DMS53 treated with DMSO at 0.1 percent for 48 hours (cell line): ENCODE measurements at regions not wholly inside any gene's neighbourhood (a gene's known extent, or its start where the extent isn't known, plus 50 kb on each side); places are given as distances from the start of the nearest gene placed in this dataset.
"Not testable (repeated sequence)": the region's sequence is repeated elsewhere in the genome, so short reads cannot be mapped to it uniquely, and the experiment has no call there.

ENCODE experiments used
- DNase-seq: peaks from one replicate; lab custom pipeline; 2025; ENCODE audit not compliant: unreplicated experiment; lab: John Stamatoyannopoulos, UW

DNA sequence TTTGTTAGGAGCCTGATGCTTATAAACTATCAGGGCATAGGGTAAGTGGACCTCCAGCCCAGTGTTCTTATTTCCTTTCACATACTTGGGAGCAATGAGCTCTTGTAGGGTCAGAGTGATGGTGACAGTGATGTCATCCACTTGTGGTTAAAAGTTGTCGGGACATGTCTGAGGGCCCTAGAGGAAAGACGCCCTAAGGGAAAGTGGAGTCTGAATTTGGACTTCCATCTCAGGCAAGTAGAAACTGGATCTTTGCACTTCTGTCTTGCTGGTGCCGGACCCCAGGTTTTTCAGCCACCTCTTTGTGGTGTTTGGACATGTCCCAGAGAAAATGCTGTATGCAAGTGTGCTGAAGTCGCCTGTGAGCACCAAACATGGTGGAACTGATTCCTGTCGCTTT is 900.5 kb downstream of the C6orf118 start:
- DNase-seq: no peak

DNA sequence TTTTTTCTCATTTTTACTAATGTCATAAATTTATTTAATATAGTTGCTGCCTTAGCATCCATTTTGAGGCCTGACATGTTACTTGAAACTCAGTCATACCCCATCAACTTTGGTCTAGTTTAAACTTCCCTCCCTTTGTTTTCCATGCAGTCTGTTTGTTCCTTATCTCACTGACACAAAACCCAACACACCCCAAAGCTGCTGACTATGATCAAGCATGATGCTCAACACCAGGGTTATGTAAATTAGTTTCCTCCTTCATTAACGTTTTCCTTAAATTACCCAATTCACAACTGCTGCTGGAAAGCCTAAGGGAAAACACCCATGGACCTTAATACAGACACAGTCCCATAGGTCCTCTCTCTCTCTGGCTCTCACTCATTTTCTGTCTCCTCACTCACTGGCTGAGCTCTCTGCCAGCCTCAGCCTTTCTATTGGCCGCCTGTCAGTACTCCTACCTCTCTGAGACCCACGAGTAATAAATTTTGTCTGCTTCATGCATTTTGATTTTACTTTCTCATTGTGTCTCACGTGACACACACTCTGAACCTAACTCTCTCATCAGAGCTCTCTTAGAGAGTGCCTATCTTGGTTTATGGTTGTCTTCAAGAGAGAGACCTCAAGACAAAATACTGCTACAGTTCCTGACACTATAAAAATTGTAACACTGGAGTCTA is 904.5 kb downstream of the C6orf118 start:
- DNase-seq: no peak

DNA sequence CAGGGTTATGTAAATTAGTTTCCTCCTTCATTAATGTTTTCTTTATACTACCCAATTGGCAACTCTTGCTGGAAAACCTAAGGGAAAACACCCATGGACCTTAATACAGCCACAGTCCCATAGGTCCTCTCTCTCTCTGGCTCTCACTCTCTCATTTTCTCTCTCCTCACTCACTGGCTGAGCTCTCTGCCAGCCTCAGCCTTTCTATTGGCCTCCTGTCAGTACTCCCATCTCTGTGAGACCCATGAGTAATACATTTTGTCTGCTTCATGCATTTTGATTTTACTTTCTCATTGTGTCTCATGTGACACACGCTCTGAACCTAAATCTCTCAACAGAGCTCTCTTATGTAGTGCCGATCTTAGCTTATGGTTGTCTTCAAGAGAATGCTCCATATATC is 907.5 kb downstream of the C6orf118 start:
- DNase-seq: no peak

DNA sequence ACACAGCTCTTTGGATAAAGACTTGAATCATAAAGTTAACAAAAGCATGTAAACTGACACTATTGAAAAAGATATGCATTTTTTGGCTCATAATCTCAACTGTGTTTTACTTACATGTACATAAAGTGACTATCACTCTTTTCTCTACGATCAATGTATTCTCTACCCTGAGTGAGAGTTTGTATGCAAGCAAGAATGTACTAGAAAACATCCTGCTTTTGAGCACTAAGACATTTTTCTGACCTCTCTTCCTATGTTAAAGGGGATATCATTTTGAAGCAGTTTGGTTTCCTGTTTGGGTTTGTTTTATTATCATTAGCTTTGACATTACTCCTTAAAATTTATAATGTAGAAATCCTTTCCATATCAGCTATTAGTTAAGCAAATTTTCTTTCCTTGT is 910.8 kb downstream of the C6orf118 start:
- no peak for DNase-seq

GRCh38 chr6:164396071-164397047 is 913.0 kb downstream of the C6orf118 start:
- DNase-seq: no peak

- no peak for DNase-seq
These were observed 929.6 kb downstream of the C6orf118 start for GRCh38 chr6:164379795-164380194.

DNA sequence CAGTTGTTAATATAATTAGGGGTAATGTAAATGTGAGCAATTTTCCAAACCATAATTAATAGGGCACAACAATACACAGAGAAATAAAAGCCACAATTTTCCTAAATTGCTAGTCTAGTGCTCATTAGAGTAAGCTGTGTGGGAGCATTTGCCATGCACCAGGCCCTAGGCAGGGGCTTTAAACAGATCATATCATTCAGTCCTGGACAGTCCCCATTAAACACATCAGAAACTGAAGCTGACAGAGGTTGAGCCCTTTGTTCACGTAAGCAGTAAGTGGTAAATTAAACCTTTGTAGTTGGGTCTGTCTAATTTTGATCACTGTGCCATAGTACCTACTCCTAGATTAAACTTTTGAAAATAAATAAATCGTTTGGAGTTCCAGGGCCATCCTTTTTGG is 931.1 kb downstream of the C6orf118 start:
- no peak for DNase-seq

- no peak for DNase-seq
These were observed 932.0 kb downstream of the C6orf118 start for GRCh38 chr6:164377348-164377918.

DNA sequence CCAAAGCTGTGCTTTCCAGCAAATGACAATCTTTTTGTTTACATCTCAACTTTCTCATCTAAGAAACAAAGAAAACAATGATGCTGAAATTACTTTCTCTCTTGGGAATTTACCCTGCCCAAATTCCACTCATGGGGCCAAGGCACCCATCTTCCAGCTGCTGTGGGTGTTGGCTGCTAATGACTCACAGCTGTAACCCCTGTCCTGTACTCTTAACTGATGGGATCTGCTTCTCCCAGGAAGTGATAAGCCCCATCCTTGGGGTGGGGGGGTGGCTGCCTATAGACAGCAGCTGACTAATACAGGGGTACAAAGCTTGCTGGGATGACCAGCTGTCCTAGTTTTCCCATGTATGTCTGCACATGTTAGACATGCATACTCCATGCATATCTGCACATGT is 938.6 kb downstream of the C6orf118 start:
- no peak for DNase-seq

GRCh38 chr6:164359441-164359840 is 944.9 kb downstream of the QKI start:
- no peak for DNase-seq

DNA sequence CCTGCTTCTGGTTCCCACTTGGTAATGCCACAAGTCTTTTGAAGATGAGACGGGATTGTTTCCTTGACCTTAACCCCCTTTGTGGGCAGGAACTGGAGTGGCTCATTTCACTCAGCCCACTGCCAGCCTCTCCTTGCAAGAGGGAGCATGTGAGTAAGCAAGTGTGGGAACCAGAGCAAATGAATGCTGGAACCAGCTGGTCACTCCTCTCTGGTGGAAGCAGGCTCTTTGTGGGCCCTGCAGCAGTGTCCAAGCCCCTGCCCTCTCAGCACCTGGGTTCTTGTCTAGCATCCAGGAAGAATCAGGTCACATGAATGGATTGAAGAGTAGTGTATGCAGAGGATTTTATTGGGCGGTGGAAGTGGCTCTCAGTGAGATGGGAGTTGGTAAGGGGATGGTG is 944.5 kb downstream of the QKI start:
- DNase-seq: no peak

- DNase-seq: no peak
These were observed 942.3 kb downstream of the QKI start for GRCh38 chr6:164356814-164357213.

- DNase-seq: no peak
These were observed 932.9 kb downstream of the QKI start for GRCh38 chr6:164347455-164347854.

DNA sequence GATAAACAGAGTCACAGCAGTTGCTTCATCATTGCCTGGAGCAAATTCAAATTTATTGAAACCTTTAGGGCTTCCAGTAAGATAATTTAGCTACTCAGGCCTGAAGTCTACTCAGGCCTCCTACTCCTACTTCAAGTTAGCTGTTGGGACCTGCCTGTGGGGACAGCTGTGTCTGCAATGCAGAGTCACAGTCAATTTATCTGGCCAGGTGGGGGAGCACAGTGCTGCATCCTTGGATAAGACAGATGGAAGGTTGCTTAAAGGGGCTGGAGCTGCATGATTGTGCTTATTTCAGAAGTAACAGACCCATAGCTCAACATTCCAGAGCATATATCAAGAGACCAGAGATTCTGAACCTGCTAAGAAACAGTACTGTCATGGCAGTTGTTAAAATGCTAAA is 932.1 kb downstream of the QKI start:
- DNase-seq: no peak

DNA sequence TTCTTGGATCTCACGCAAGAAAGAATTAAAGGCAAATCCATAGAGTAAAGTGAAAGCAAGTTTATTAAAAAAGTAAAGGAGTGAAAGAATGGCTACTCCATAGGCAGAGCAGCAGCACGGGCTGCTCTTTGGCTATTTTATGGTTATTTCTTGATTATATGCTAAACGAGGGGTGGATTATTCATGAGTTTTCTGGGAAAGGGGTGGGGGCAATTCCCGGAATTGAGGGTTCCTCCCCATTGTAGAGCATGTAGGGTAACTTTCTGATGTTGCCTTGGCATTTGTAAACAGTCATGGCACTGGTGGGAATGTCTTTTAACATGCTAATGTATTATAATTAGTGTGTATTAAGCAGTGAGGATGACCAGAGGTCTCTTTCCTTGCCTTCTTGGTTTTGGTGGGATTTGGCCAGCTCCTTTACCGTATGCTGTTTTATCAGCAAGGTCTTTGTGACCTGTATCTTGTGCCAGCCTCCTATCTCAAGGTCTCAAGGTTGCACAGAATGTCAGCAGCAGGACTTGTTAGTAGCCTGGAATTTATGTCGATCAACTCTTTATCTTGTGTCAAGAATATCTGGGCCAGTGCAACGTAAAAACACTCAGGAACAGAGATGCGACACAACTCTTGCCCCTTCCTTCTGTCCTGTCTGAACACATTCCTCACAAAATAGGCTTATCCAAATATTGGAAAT is 931.4 kb downstream of the QKI start:
- DNase-seq: no peak

GRCh38 chr6:164345327-164345726 is 930.8 kb downstream of the QKI start:
- no peak for DNase-seq

DNA sequence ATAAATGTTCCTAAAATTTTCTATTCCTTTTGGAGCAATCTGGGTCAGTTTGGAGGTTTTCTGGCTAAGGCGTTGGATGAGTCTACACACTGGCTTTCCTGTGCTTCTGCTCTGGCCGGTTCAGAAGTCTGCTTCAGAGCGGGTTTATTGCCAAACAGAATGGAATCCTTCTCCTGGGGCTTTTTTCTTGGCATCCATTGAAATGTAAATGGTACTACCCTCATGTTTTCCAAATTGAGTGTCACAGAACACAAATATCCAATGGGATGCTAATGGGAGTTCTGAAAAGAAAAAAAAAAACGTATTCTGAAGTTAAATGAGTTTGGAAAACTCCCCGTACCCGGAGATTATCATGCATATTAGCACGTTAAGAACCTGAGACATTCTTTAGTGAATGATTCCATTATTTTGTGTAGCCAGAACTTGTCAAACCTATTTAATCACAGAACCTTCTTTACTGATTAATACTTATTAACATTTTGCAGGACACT is 930.3 kb downstream of the QKI start:
- no peak for DNase-seq

DNA sequence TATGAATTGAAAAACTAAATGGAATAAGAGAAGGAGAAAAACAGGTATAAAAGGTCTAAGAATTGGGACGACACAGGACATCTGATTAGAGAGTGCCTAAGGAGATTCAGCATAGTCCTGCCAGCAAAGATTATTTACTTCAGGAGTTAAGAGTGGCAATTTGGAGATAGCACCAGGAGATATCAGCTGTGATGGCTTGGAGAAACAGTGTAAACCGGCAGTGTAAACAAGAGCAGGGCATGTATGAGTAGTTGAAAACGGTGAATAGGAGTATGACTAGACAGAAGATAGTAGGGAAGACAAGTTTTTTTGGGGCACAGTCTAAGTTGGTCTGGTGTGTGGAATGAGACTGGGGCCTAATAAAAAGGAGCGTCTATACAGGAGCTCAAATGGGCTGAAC is 924.9 kb downstream of the QKI start:
- DNase-seq: not testable (repeated sequence)

DNA sequence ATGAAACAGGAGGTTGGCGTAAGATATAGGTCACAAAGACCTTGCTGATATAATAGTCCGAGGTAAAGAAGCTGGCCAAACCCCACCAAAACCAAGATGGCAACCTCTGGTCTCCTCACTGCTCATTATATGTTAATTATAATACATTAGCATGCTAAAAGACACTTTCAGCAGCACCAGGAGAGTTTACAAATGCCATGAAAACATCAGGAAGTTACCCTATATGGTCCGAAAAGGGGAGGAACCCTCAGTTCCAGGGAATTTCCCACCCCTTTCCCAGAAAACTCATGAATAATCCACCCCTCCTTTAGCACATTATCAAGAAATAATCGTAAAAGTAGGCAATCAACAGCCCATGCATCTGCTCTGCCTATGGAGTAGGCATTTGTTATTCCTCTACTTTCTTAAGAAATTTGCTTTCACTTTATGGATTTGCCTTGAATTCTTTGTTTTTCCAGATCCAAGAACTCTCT is 923.4 kb downstream of the QKI start:
- DNase-seq: no peak

GRCh38 chr6:164337024-164337924 is 922.8 kb downstream of the QKI start:
- DNase-seq: no peak
